Peyer's patch (tissue), 4 donors: ENCODE measurements at regions not wholly inside any gene's neighbourhood (a gene's known extent, or its start where the extent isn't known, plus 50 kb on each side); places are given as distances from the start of the nearest gene placed in this dataset.

Experiments used
- DNase-seq, 3 donors: peaks; one replicate each; pipeline ENCODE4 v3.0.0-alpha.2; 2017 to 2019
- H3K27ac ChIP-seq, 4 donors: fragments of 200-600 bp; sonication (generic); one replicate each; pipeline ENCODE4 v1.5.1; 2016 to 2019
- H3K27me3 ChIP-seq, 2 donors: fragments of 200-600 bp; sonication (generic); one replicate each; pipeline ENCODE4 v1.5.1; 2019
- H3K36me3 ChIP-seq, 3 donors: fragments of 200-600 bp; sonication (generic); one replicate each; pipeline ENCODE4 v1.5.1; 2016 to 2019
- H3K4me1 ChIP-seq, 4 donors: fragments of 200-600 bp; sonication (generic); one replicate each; pipeline ENCODE4 v1.5.1; 2016 to 2019
- H3K4me3 ChIP-seq, 4 donors: fragments of 200-600 bp; sonication (generic); 1 replicate in 3 of 4; 2 replicates in 1 of 4; pipeline ENCODE4 v1.5.1; 2016 to 2019; ENCODE audit warnings: mild to moderate bottlenecking in 1 of 4
- H3K9me3 ChIP-seq, 4 donors: fragments of 200-600 bp; sonication (generic); one replicate each; pipeline ENCODE4 v1.5.1; 2016 to 2019; ENCODE audit warnings: mild to moderate bottlenecking in 1 of 4
- POLR2A ChIP-seq, 2 donors: fragments of 450-650 bp; IDR thresholded peaks; one replicate each; pipeline ENCODE4 v1.5.1; 2017; ENCODE audit warnings: antibody characterized with exemption in 2 of 2, mild to moderate bottlenecking in 2 of 2, moderate library complexity in 2 of 2
- TF ChIP-seq, protein P1 (sequence below), 6 experiments: fragments of 450-650 bp in 4 of 6; fragments of 200-600 bp in 2 of 6; sonication (generic) in 1 of 6; IDR thresholded peaks; one replicate each; pipeline ENCODE4 v1.5.1; 2017 to 2019; ENCODE audit warnings: antibody characterized with exemption in 6 of 6, mild to moderate bottlenecking in 3 of 6, moderate library complexity in 1 of 6

DNA sequence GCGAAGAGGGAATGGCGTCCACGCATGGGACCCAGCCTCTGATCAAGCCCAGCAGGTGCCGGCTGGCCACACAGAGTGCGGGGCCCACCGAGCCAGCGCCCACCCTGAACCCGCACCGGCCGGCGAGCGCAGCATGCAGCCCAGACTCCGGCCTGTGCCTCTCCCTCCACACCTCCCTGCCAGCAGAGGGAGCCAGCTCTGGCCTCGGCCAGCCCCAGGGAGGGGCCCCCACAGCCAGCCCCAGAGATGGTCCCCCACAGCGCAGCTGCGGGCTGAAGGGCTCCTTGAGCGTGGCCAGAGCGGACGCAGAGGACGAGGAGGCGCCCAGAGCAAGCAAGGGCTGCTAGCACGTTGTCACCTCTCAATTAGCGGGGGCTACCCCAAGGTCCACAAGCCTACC lies 904.5 kb downstream of the SLITRK6 start:
- TF ChIP-seq, protein P1, sequence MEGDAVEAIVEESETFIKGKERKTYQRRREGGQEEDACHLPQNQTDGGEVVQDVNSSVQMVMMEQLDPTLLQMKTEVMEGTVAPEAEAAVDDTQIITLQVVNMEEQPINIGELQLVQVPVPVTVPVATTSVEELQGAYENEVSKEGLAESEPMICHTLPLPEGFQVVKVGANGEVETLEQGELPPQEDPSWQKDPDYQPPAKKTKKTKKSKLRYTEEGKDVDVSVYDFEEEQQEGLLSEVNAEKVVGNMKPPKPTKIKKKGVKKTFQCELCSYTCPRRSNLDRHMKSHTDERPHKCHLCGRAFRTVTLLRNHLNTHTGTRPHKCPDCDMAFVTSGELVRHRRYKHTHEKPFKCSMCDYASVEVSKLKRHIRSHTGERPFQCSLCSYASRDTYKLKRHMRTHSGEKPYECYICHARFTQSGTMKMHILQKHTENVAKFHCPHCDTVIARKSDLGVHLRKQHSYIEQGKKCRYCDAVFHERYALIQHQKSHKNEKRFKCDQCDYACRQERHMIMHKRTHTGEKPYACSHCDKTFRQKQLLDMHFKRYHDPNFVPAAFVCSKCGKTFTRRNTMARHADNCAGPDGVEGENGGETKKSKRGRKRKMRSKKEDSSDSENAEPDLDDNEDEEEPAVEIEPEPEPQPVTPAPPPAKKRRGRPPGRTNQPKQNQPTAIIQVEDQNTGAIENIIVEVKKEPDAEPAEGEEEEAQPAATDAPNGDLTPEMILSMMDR (IDR thresholded peaks at IDR 0.05): no peak
- TF ChIP-seq POLR2A (IDR thresholded peaks at IDR 0.05): no peak
- no peaks in the 10 kb centered on the region for H3K27me3 ChIP-seq
- H3K4me3 ChIP-seq: no peak overlapping the region
- no peak overlapping the region for H3K27ac ChIP-seq
- no peak for DNase-seq
- H3K36me3 ChIP-seq: no peaks in the 10 kb centered on the region
- H3K4me1 ChIP-seq: no peaks in the 10 kb centered on the region
- no peaks in the 10 kb centered on the region for H3K9me3 ChIP-seq

DNA sequence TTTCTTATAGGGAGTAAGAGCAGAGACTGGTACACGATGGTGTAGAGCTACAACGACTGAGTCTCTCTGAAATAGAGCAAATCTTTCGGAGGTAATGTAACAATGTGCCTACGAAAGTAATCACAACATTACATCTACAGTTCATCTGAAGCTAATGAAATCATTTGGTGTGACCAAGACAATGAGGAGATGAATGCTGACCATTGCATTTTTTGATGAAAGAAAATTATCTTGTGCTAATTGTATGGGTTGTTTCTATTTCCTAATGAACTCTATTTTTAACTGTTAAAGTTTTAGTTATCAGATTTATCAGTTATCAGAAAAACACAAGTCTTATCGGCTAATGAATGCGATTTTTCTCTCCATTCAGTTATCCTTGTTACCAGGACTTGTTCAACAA lies 913.4 kb downstream of the SLITRK6 start:
- TF ChIP-seq, protein P1 (IDR thresholded peaks at IDR 0.05): no peak
- no peak for TF ChIP-seq POLR2A (IDR thresholded peaks at IDR 0.05)
- H3K4me3 ChIP-seq: no peak overlapping the region
- H3K36me3 ChIP-seq: no peaks in the 10 kb centered on the region
- H3K27me3 ChIP-seq: no peaks in the 10 kb centered on the region
- no peaks in the 10 kb centered on the region for H3K4me1 ChIP-seq
- no peak overlapping the region for H3K27ac ChIP-seq
- no peaks in the 10 kb centered on the region for H3K9me3 ChIP-seq
- DNase-seq: no peak

DNA sequence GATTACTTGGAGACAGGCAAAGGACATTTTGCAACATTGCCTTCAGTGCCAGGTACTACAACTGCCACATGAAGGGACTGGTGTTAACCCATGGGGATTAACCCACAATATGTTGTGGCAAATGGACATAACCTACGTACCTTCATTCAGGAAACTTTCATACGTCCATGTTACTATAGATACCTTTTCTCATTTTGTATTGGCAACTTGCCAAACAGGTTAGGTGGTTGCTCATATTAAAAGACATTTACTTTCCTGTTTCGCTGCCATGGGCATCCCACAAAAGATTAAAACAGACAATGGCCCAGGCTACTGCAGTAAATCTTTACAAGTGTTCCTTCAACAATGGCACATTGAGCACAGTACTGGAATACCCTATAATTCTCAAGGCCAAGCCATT lies 925.3 kb downstream of the SLITRK6 start:
- Histone ChIP-seq H3K27me3 (no peaks in the 10 kb centered on the region), H3K4me3 (no peak overlapping the region), H3K27ac (no peak overlapping the region), H3K36me3 (no peaks in the 10 kb centered on the region), H3K4me1 (no peaks in the 10 kb centered on the region), H3K9me3 (no peaks in the 10 kb centered on the region)
- TF ChIP-seq, protein P1 (IDR thresholded peaks at IDR 0.05): no peak
- TF ChIP-seq POLR2A (IDR thresholded peaks at IDR 0.05): no peak
- DNase-seq: no peak

DNA sequence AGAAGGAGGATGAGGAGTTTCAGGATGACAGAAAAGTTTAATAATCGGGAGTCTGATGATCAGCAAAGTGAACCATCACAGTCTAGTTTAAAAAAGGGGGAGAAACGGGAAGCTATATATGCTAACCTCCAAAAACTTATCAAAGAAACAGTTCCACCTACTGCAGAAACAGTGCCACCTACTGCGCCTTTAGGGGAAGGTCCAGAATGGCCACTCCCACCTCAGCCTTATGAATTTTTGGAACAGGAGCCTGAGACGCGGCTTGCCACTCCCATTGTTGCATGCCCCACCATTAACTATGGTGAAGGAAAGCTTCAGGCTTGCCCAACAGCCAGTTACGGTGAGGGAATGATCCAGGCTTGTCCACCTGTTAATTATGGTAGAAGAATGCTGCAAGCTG lies 929.0 kb downstream of the SLITRK6 start:
- no peaks in the 10 kb centered on the region for H3K36me3 ChIP-seq
- DNase-seq: no peak
- H3K4me3 ChIP-seq: no peak overlapping the region
- H3K27me3 ChIP-seq: no peaks in the 10 kb centered on the region
- H3K4me1 ChIP-seq: no peaks in the 10 kb centered on the region
- H3K9me3 ChIP-seq: no peaks in the 10 kb centered on the region
- no peak for TF ChIP-seq POLR2A (IDR thresholded peaks at IDR 0.05)
- TF ChIP-seq, protein P1 (IDR thresholded peaks at IDR 0.05): peak in 2 of 6 experiments; percentile 11 to 32
- no peak overlapping the region for H3K27ac ChIP-seq

DNA sequence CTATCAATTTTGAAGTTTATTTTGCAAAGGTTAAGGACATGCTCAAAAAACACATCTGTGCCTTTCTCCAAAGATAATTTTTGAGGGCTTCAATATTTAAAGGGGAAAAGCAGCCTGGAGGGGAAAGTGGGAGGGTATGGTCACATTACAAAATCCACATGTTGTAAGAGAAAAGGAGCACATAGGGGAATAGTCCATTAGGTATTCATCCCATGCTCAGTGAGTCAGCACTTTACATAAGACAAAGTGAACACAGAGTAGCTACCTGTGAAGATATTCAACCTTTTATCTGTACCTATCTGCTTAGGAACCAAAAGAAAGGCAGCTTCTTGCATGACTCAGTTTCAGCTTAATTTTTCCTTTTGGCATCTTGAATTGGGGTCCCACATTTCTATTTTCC lies 932.0 kb downstream of the SLITRK6 start:
- DNase-seq: no peak
- Histone ChIP-seq H3K4me3 (no peak overlapping the region), H3K9me3 (no peaks in the 10 kb centered on the region), H3K27ac (no peak overlapping the region), H3K36me3 (no peaks in the 10 kb centered on the region), H3K27me3 (no peaks in the 10 kb centered on the region), H3K4me1 (no peaks in the 10 kb centered on the region)
- TF ChIP-seq, protein P1 (IDR thresholded peaks at IDR 0.05): no peak
- no peak for TF ChIP-seq POLR2A (IDR thresholded peaks at IDR 0.05)

DNA sequence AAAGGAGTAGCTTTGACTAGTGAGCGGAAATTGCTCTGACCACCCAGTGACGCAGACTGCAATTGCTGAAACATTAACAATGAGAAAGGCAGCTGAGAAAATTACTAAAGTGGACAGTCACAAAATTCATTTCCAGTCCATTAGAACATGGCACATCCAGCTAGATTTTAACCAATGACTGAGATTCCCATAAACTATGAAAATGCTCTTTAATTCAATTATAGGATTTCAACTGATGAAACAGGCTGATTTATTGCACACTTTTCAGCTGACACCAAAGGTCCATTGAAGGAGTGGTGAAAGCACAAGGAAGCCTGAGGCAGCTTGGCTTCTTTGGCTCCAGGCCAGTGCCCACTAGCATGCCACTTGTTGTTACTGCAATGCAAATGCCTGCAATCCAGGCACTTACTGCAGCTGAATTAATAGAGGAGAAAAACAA lies 933.4 kb downstream of the SLITRK6 start:
- DNase-seq: no peak
- Histone ChIP-seq H3K27ac (no peak overlapping the region), H3K4me1 (no peaks in the 10 kb centered on the region), H3K36me3 (no peaks in the 10 kb centered on the region), H3K4me3 (no peak overlapping the region), H3K9me3 (no peaks in the 10 kb centered on the region), H3K27me3 (no peaks in the 10 kb centered on the region)
- TF ChIP-seq POLR2A (IDR thresholded peaks at IDR 0.05): no peak
- TF ChIP-seq, protein P1 (IDR thresholded peaks at IDR 0.05): no peak
